NCI-H187 treated with DMSO at 0.1 percent for 48 hours (cell line): ENCODE measurements at regions not wholly inside any gene's neighbourhood (a gene's known extent, or its start where the extent isn't known, plus 50 kb on each side); places are given as distances from the start of the nearest gene placed in this dataset.

Experiments used
- DNase-seq: peaks from one replicate; lab custom pipeline; 2025; lab: John Stamatoyannopoulos, UW

- DNase-seq: no peak
These were observed 50.8 kb upstream of the JAG1 start for GRCh38 chr20:10724449-10725173.

- DNase-seq: no peak
These were observed 55.3 kb upstream of the JAG1 start for GRCh38 chr20:10728873-10729670.

- DNase-seq: no peak
These were observed 56.0 kb upstream of the JAG1 start for GRCh38 chr20:10729785-10730184.

- no peak for DNase-seq
These were observed 56.9 kb upstream of the JAG1 start for GRCh38 chr20:10730629-10731183.

GRCh38 chr20:10731190-10731965 lies 57.6 kb upstream of the JAG1 start:
- no peak for DNase-seq

GRCh38 chr20:10733122-10733521 lies 59.3 kb upstream of the JAG1 start:
- no peak for DNase-seq

GRCh38 chr20:10735195-10735949 lies 61.6 kb upstream of the JAG1 start:
- no peak for DNase-seq

- no peak for DNase-seq
These were observed 65.3 kb upstream of the JAG1 start for GRCh38 chr20:10739134-10739533.

- DNase-seq: no peak
These were observed 65.8 kb upstream of the JAG1 start for GRCh38 chr20:10739566-10739965.

- no peak for DNase-seq
These were observed 67.3 kb upstream of the JAG1 start for GRCh38 chr20:10741060-10741459.

GRCh38 chr20:10745790-10746189 lies 72.0 kb upstream of the JAG1 start:
- no peak for DNase-seq

- DNase-seq: no peak
These were observed 73.2 kb upstream of the JAG1 start for GRCh38 chr20:10747019-10747418.

- DNase-seq: no peak
These were observed 75.3 kb upstream of the JAG1 start for GRCh38 chr20:10749084-10749483.

- DNase-seq: no peak
These were observed 78.4 kb upstream of the JAG1 start for GRCh38 chr20:10752206-10752605.

GRCh38 chr20:10754824-10755223 lies 81.0 kb upstream of the JAG1 start:
- no peak for DNase-seq

- DNase-seq: no peak
These were observed 84.6 kb upstream of the JAG1 start for GRCh38 chr20:10758446-10758845.

- DNase-seq: no peak
These were observed 87.4 kb upstream of the JAG1 start for GRCh38 chr20:10761232-10761631.

- no peak for DNase-seq
These were observed 88.0 kb upstream of the JAG1 start for GRCh38 chr20:10761786-10762185.

GRCh38 chr20:10762216-10762615 lies 88.4 kb upstream of the JAG1 start:
- DNase-seq: no peak

GRCh38 chr20:10763112-10763511 lies 89.3 kb upstream of the JAG1 start:
- DNase-seq: no peak

GRCh38 chr20:10769700-10770099 lies 95.9 kb upstream of the JAG1 start:
- no peak for DNase-seq

GRCh38 chr20:10770753-10771152 lies 97.0 kb upstream of the JAG1 start:
- no peak for DNase-seq
